ENCODE measurements at regions not wholly inside any gene's neighbourhood (a gene's known extent, or its start where the extent isn't known, plus 50 kb on each side); places are given as distances from the start of the nearest gene placed in this dataset.

DNA sequence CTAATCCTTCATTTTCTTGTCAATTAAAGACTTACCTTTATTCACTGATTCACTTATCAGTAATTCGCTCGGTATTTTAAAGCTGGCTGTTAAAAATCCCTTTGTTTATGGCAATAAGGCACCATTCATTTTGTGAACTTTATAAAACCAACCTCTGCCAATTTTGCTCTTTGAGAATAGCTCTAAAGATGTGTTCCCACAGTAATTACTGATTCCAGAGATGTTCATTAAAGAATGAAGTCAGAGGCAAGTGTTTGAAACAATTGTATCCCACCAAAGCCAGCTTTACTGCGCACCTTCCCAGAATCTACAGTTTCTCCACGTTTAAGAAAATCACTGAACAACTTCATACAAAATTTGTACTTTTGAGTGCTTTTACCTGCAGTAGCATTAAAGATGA, 424.5 kb downstream of the USP25 start:
- H3K36me3 Mint-ChIP-seq = no peaks in the 10 kb centered on the region
- ChIA-PET POLR2A (no interaction called here), CTCF (interaction anchor here in 1 of 2 donors (0.7 kb wide), 1 partner anchor 73 kb away, joined by 4 read pairs; no protein-coding TSS in a partner anchor)
- no peaks in the 10 kb centered on the region for H3K4me1 ChIP-seq (ENCODE audit: control insufficient read depth in 1 of 2, extremely low read depth in 1 of 2, insufficient read depth in 2 of 2, low read length in 2 of 2)
- no peak for DNase-seq
- no peak overlapping the region for H3K4me3 ChIP-seq (ENCODE audit: control insufficient read depth in 1 of 2, extremely low read depth in 1 of 2, low read length in 1 of 2)
- H3K36me3 ChIP-seq (ENCODE audit: control insufficient read depth in 2 of 2, extremely low read depth in 1 of 2, insufficient read depth in 1 of 2, low read length in 1 of 2) = no peaks in the 10 kb centered on the region
- no peak for ATAC-seq (replicated peaks in 1 of 4)
- H3K27ac ChIP-seq (ENCODE audit: low read length) = no peak overlapping the region
- no peaks in the 10 kb centered on the region for H3K9me3 ChIP-seq
- H3K4me3 Mint-ChIP-seq = no peak overlapping the region
- no peaks in the 10 kb centered on the region for H3K4me1 Mint-ChIP-seq
- H3K9me3 Mint-ChIP-seq = no peaks in the 10 kb centered on the region
- H3K27ac Mint-ChIP-seq = no peak overlapping the region
- WGBS (ENCODE audit: insufficient coverage) = no CpG with 5 or more reads among the region's 4 CpGs
- no peaks in the 10 kb centered on the region for H3K27me3 ChIP-seq (replicated peaks in 1 of 2; ENCODE audit: control insufficient read depth in 2 of 2, extremely low read depth in 1 of 2, insufficient read depth in 2 of 2, low read length in 1 of 2)
- H3K27me3 Mint-ChIP-seq = no peaks in the 10 kb centered on the region

DNA sequence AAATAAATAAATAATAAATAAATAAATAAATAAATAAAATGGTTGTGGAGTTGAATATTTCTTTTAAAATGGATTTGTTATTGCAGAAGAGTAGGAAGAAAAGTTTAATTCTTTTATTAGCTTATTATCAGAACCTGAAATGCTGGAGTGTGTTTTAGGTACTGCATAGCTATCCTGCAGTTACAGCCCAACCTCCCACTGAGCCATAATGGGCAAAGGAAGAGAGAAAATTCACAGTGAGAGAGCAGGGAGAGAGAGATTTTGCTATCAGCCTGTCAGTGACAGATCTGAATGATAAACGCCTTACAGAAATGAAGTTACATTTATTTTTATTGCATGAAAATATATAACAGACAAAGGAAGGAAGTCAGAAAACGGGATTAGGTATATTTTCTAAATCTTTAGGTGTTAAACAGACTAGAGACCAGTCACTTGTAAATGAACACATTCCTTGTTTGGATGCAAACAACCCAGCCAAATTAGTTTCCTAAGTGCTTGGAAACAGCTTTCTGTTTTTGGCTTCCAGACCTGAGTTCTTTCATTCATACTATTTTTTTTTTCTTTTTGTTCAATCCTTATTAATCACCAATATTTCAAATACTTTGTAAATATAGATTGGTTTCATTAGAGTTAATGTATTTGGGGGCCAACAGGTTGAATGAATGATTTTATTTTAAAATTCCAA, 425.3 kb downstream of the USP25 start:
- Histone ChIP-seq H3K9me3 (no peaks in the 10 kb centered on the region), H3K4me1 (ENCODE audit: control insufficient read depth in 1 of 2, extremely low read depth in 1 of 2, insufficient read depth in 2 of 2, low read length in 2 of 2) (no peaks in the 10 kb centered on the region), H3K27ac (ENCODE audit: low read length) (no peak overlapping the region), H3K4me3 (ENCODE audit: control insufficient read depth in 1 of 2, extremely low read depth in 1 of 2, low read length in 1 of 2) (no peak overlapping the region), H3K36me3 (ENCODE audit: control insufficient read depth in 2 of 2, extremely low read depth in 1 of 2, insufficient read depth in 1 of 2, low read length in 1 of 2) (no peaks in the 10 kb centered on the region), H3K27me3 (replicated peaks in 1 of 2; ENCODE audit: control insufficient read depth in 2 of 2, extremely low read depth in 1 of 2, insufficient read depth in 2 of 2, low read length in 1 of 2) (no peaks in the 10 kb centered on the region)
- H3K27me3 Mint-ChIP-seq = no peaks in the 10 kb centered on the region
- no peak overlapping the region for H3K27ac Mint-ChIP-seq
- DNase-seq = no peak
- no CpG with 5 or more reads among the region's 2 CpGs for WGBS (ENCODE audit: insufficient coverage)
- no peaks in the 10 kb centered on the region for H3K9me3 Mint-ChIP-seq
- ChIA-PET CTCF (interaction anchor here in 1 of 2 donors (0.7 kb wide), 1 partner anchor 73 kb away, joined by 4 read pairs; no protein-coding TSS in a partner anchor), POLR2A (no interaction called here)
- no peaks in the 10 kb centered on the region for H3K4me1 Mint-ChIP-seq
- no peaks in the 10 kb centered on the region for H3K36me3 Mint-ChIP-seq
- no peak for ATAC-seq (replicated peaks in 1 of 4)
- no peak overlapping the region for H3K4me3 Mint-ChIP-seq

DNA sequence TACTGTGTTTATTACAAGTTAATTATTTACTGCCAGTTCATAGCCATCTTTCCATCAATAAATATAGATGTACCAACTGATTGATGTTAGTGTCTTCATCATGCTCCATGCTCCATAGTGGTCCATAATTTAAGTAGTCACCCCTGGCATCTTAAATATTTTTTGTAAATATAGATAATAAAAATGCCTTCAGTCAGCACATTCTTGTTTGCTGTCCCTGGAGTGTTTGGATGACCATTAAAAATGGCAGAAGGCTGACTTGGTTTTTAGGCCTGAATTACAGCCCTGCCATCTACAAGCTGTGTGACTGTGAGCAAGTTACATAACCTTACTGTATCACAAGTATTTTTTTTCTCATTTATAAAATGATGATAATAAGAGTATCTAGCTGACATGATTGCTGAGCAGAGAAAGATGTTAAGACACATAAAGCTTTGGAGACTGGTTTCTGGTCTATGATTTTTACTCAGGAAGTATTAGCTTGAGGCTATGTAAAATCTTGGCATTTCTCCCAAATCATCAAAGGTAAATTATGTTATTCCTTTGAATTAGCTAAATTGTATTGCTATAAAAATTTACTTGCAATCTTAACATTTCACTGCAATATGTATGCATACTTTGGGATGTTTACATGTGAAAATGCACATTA, 427.2 kb downstream of the USP25 start:
- no peaks in the 10 kb centered on the region for H3K27me3 ChIP-seq (replicated peaks in 1 of 2; ENCODE audit: control insufficient read depth in 2 of 2, extremely low read depth in 1 of 2, insufficient read depth in 2 of 2, low read length in 1 of 2)
- no peak overlapping the region for H3K4me3 ChIP-seq (ENCODE audit: control insufficient read depth in 1 of 2, extremely low read depth in 1 of 2, low read length in 1 of 2)
- Mint-ChIP-seq H3K4me3 (no peak overlapping the region), H3K36me3 (no peaks in the 10 kb centered on the region), H3K27me3 (no peaks in the 10 kb centered on the region), H3K4me1 (no peaks in the 10 kb centered on the region), H3K9me3 (no peaks in the 10 kb centered on the region), H3K27ac (no peak overlapping the region)
- CTCF ChIA-PET = no interaction called here
- H3K9me3 ChIP-seq = no peaks in the 10 kb centered on the region
- H3K36me3 ChIP-seq (ENCODE audit: control insufficient read depth in 2 of 2, extremely low read depth in 1 of 2, insufficient read depth in 1 of 2, low read length in 1 of 2) = no peaks in the 10 kb centered on the region
- ATAC-seq (replicated peaks in 1 of 4) = no peak
- H3K4me1 ChIP-seq (ENCODE audit: control insufficient read depth in 1 of 2, extremely low read depth in 1 of 2, insufficient read depth in 2 of 2, low read length in 2 of 2) = no peaks in the 10 kb centered on the region
- H3K27ac ChIP-seq (ENCODE audit: low read length) = no peak overlapping the region
- DNase-seq = no peak
- POLR2A ChIA-PET = interaction anchor here in 1 of 2 donors (0.6 kb wide), 1 partner anchor 357 kb away, joined by 3 read pairs; no protein-coding TSS in a partner anchor

DNA sequence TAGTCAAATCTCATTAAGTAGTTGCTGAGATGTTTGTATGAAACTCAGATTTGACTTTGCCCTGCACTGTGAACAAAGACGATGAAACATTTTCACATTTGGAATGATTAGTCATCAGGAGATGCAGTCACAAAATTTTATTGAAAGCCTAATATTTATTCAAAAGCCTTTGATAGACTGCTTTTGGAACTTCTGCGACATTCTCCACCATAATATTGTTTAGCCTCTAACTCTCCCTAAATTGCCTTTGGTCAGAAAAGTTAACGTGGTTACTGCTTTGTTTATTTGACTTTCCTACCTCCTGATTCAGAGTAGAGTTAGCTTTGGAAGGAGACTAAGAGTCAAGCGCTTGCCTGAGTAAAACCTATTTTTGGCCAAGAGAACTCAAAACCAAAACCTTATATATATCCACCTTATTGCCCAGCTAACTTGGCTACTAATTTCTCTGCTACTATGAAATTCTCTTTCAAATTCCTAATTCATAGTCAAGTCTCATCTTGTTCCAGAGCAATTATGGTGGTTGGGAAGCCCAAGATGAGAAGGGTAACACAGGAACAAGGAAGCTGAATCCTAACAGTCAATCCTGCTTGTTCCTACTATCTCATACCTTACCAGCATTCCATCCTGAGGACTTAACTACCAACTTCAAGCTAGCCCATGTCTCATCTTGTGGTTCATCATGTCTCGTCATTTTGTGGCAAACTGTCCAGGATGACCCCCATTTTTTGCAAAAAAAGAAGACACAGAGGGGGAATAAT, 429.6 kb downstream of the USP25 start:
- POLR2A ChIA-PET = no interaction called here
- no peak overlapping the region for H3K27ac Mint-ChIP-seq
- Histone ChIP-seq H3K27ac (ENCODE audit: low read length) (no peak overlapping the region), H3K27me3 (replicated peaks in 1 of 2; ENCODE audit: control insufficient read depth in 2 of 2, extremely low read depth in 1 of 2, insufficient read depth in 2 of 2, low read length in 1 of 2) (no peaks in the 10 kb centered on the region), H3K4me3 (ENCODE audit: control insufficient read depth in 1 of 2, extremely low read depth in 1 of 2, low read length in 1 of 2) (no peak overlapping the region), H3K36me3 (ENCODE audit: control insufficient read depth in 2 of 2, extremely low read depth in 1 of 2, insufficient read depth in 1 of 2, low read length in 1 of 2) (no peaks in the 10 kb centered on the region), H3K4me1 (ENCODE audit: control insufficient read depth in 1 of 2, extremely low read depth in 1 of 2, insufficient read depth in 2 of 2, low read length in 2 of 2) (no peaks in the 10 kb centered on the region), H3K9me3 (no peaks in the 10 kb centered on the region)
- no peaks in the 10 kb centered on the region for H3K4me1 Mint-ChIP-seq
- ATAC-seq (replicated peaks in 1 of 4) (no peak), DNase-seq (no peak)
- no peaks in the 10 kb centered on the region for H3K9me3 Mint-ChIP-seq
- CTCF ChIA-PET = no interaction called here
- H3K36me3 Mint-ChIP-seq = no peaks in the 10 kb centered on the region
- no CpG with 5 or more reads among the region's 5 CpGs for WGBS (ENCODE audit: insufficient coverage)
- H3K4me3 Mint-ChIP-seq = no peak overlapping the region
- H3K27me3 Mint-ChIP-seq = no peaks in the 10 kb centered on the region

DNA sequence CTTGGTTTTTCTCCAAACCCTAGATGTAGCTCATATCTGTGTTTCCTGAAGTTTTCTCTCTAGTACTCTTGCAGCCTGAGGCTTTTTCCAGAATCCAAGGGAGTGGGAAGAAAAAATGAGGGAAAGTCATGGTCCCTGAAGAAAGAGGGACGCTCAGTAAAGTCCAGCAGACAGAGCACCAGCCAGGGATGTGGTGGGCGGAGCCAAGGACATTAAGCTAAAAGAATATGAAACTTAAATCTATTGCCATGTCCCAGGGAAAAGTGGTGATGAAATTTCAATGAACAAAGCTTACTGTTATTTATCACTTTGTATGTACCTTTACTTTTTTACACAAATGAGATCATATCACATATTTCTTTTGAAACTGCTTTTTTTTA, 430.2 kb downstream of the USP25 start:
- Histone ChIP-seq H3K4me3 (ENCODE audit: control insufficient read depth in 1 of 2, extremely low read depth in 1 of 2, low read length in 1 of 2) (no peak overlapping the region), H3K36me3 (ENCODE audit: control insufficient read depth in 2 of 2, extremely low read depth in 1 of 2, insufficient read depth in 1 of 2, low read length in 1 of 2) (no peaks in the 10 kb centered on the region), H3K27ac (ENCODE audit: low read length) (no peak overlapping the region), H3K27me3 (replicated peaks in 1 of 2; ENCODE audit: control insufficient read depth in 2 of 2, extremely low read depth in 1 of 2, insufficient read depth in 2 of 2, low read length in 1 of 2) (no peaks in the 10 kb centered on the region), H3K4me1 (ENCODE audit: control insufficient read depth in 1 of 2, extremely low read depth in 1 of 2, insufficient read depth in 2 of 2, low read length in 2 of 2) (no peaks in the 10 kb centered on the region), H3K9me3 (no peaks in the 10 kb centered on the region)
- Mint-ChIP-seq H3K4me1 (no peaks in the 10 kb centered on the region), H3K9me3 (no peaks in the 10 kb centered on the region), H3K4me3 (no peak overlapping the region), H3K27me3 (no peaks in the 10 kb centered on the region), H3K27ac (no peak overlapping the region), H3K36me3 (no peaks in the 10 kb centered on the region)
- 40% methylated on average over 1 of the region's 2 CpGs for WGBS (ENCODE audit: insufficient coverage)
- CTCF ChIA-PET = no interaction called here
- no peak for DNase-seq
- POLR2A ChIA-PET = no interaction called here
- ATAC-seq (replicated peaks in 1 of 4) = no peak

DNA sequence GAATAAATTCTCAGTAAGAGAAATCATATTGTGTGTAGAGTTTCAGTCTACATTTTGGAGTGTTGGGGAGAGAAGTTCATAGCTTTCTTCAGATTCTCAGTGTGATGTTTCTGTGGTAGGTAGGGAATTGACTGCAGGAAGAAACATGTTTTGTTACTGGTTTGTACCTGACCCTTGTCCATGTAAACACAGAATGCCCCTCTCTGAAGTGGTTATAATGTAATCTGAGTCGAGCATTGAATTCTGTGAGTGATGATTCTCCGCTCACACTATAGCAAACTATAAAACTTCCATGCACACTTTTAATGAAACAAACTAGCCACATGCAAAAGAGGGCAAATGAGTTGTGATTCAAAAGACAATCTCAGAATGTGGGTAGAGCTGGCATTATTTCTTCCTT, 433.2 kb downstream of the USP25 start:
- no peaks in the 10 kb centered on the region for H3K27me3 Mint-ChIP-seq
- no peak overlapping the region for H3K4me3 ChIP-seq (ENCODE audit: control insufficient read depth in 1 of 2, extremely low read depth in 1 of 2, low read length in 1 of 2)
- H3K9me3 Mint-ChIP-seq = no peaks in the 10 kb centered on the region
- no peaks in the 10 kb centered on the region for H3K27me3 ChIP-seq (replicated peaks in 1 of 2; ENCODE audit: control insufficient read depth in 2 of 2, extremely low read depth in 1 of 2, insufficient read depth in 2 of 2, low read length in 1 of 2)
- no peaks in the 10 kb centered on the region for H3K36me3 Mint-ChIP-seq
- H3K36me3 ChIP-seq (ENCODE audit: control insufficient read depth in 2 of 2, extremely low read depth in 1 of 2, insufficient read depth in 1 of 2, low read length in 1 of 2) = no peaks in the 10 kb centered on the region
- H3K4me1 ChIP-seq (ENCODE audit: control insufficient read depth in 1 of 2, extremely low read depth in 1 of 2, insufficient read depth in 2 of 2, low read length in 2 of 2) = no peaks in the 10 kb centered on the region
- H3K4me1 Mint-ChIP-seq = no peaks in the 10 kb centered on the region
- no peak overlapping the region for H3K27ac Mint-ChIP-seq
- DNase-seq (no peak), ATAC-seq (replicated peaks in 1 of 4) (no peak)
- H3K9me3 ChIP-seq = no peaks in the 10 kb centered on the region
- POLR2A ChIA-PET = no interaction called here
- no CpG with 5 or more reads among the region's 2 CpGs for WGBS (ENCODE audit: insufficient coverage)
- no peak overlapping the region for H3K27ac ChIP-seq (ENCODE audit: low read length)
- CTCF ChIA-PET = no interaction called here
- no peak overlapping the region for H3K4me3 Mint-ChIP-seq

All from T-cell (primary cell).